DND-41 (cell line): ENCODE measurements at regions not wholly inside any gene's neighbourhood (a gene's known extent, or its start where the extent isn't known, plus 50 kb on each side); places are given as distances from the start of the nearest gene placed in this dataset.
"Not testable (repeated sequence)": the region's sequence is repeated elsewhere in the genome, so short reads cannot be mapped to it uniquely, and the experiment has no call there.

Experiments used
- ATAC-seq: fragments of 200-7000 bp; cut with Tn5 transposase; 3 replicates; pipeline ENCODE4 v1.9.1; 2021; ENCODE audit warnings: low read depth; ENCODE audit not compliant: insufficient read depth
- DNase-seq: peaks from one replicate; pipeline ENCODE4 v3.0.0-alpha.2; 2020
- H2AFZ ChIP-seq: 2 replicates; pipeline ENCODE4 v1.6.0; 2012; ENCODE audit warnings: low read depth, low read length
- H3K27ac ChIP-seq: 2 replicates; pipeline ENCODE4 v1.5.1; 2012; ENCODE audit warnings: low read length, inconsistent platforms
- H3K27me3 ChIP-seq: fragments of 200-600 bp; sonication (generic); 2 replicates; pipeline ENCODE4 v1.6.0; 2012; ENCODE audit warnings: low read length, mild to moderate bottlenecking, inconsistent platforms; ENCODE audit not compliant: insufficient read depth, poor library complexity
- H3K36me3 ChIP-seq: 2 replicates; pipeline ENCODE4 v1.5.1; 2012; ENCODE audit warnings: low read length, inconsistent platforms; ENCODE audit not compliant: insufficient read depth
- H3K4me1 ChIP-seq: 2 replicates; pipeline ENCODE4 v1.5.1; 2012; ENCODE audit warnings: mild to moderate bottlenecking, low read length; ENCODE audit not compliant: insufficient read depth
- H3K4me2 ChIP-seq: 2 replicates; pipeline ENCODE4 v1.6.0; 2012; ENCODE audit warnings: mild to moderate bottlenecking, moderate library complexity, low read length, inconsistent platforms; ENCODE audit not compliant: insufficient read depth
- H3K4me3 ChIP-seq, 2 experiments: fragments of 200-600 bp in 1 of 2; shearing (Covaris generic) in 1 of 2; 2 replicates each; pipeline ENCODE4 v1.5.1; 2012 to 2016; ENCODE audit warnings: inconsistent platforms in 2 of 2, low read length in 2 of 2, mild to moderate bottlenecking in 2 of 2, low read depth in 1 of 2, moderate library complexity in 1 of 2
- H3K79me2 ChIP-seq: 2 replicates; pipeline ENCODE4 v1.6.0; 2012; ENCODE audit warnings: low read length, inconsistent platforms; ENCODE audit not compliant: insufficient read depth
- H3K9ac ChIP-seq: 2 replicates; pipeline ENCODE4 v1.6.0; 2012; ENCODE audit warnings: low read depth, mild to moderate bottlenecking, inconsistent platforms, low read length, moderate library complexity
- H3K9me3 ChIP-seq: 2 replicates; pipeline ENCODE4 v1.5.1; 2012; ENCODE audit warnings: low read length, moderate library complexity, mild to moderate bottlenecking, inconsistent platforms; ENCODE audit not compliant: insufficient read depth, severe bottlenecking
- H4K20me1 ChIP-seq: 2 replicates; pipeline ENCODE4 v1.6.0; 2012; ENCODE audit warnings: low read length; ENCODE audit not compliant: insufficient read depth
- EZH2 ChIP-seq: IDR thresholded peaks from 3 replicates; pipeline ENCODE4 v1.6.1; 2012; ENCODE audit warnings: borderline replicate concordance, low read depth, mild to moderate bottlenecking, moderate library complexity, low read length, inconsistent platforms; ENCODE audit not compliant: severe bottlenecking
- TF ChIP-seq, protein P1 (sequence below): IDR thresholded peaks from 2 replicates; pipeline ENCODE4 v1.5.1; 2012; ENCODE audit warnings: borderline replicate concordance, low read length, moderate library complexity, mild to moderate bottlenecking; ENCODE audit not compliant: poor library complexity, severe bottlenecking; ENCODE audit errors: extremely low read depth

- ATAC-seq, result no peak
- no peak for DNase-seq
- H3K27ac ChIP-seq, result no peak overlapping the region
- peaks cover 5% of the 10 kb centered on the region for H3K9me3 ChIP-seq
- TF ChIP-seq, protein P1, sequence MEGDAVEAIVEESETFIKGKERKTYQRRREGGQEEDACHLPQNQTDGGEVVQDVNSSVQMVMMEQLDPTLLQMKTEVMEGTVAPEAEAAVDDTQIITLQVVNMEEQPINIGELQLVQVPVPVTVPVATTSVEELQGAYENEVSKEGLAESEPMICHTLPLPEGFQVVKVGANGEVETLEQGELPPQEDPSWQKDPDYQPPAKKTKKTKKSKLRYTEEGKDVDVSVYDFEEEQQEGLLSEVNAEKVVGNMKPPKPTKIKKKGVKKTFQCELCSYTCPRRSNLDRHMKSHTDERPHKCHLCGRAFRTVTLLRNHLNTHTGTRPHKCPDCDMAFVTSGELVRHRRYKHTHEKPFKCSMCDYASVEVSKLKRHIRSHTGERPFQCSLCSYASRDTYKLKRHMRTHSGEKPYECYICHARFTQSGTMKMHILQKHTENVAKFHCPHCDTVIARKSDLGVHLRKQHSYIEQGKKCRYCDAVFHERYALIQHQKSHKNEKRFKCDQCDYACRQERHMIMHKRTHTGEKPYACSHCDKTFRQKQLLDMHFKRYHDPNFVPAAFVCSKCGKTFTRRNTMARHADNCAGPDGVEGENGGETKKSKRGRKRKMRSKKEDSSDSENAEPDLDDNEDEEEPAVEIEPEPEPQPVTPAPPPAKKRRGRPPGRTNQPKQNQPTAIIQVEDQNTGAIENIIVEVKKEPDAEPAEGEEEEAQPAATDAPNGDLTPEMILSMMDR, result no peak
- no peak for TF ChIP-seq EZH2
- H3K4me1 ChIP-seq, result no peaks in the 10 kb centered on the region
- no peaks in the 10 kb centered on the region for H4K20me1 ChIP-seq
- no peak overlapping the region for H2AFZ ChIP-seq
- peaks cover 3% of the 10 kb centered on the region for H3K27me3 ChIP-seq
- H3K4me3 ChIP-seq, result no peak overlapping the region
- H3K79me2 ChIP-seq, result no peaks in the 10 kb centered on the region
- no peak overlapping the region for H3K9ac ChIP-seq
- H3K36me3 ChIP-seq, result no peaks in the 10 kb centered on the region
- no peak overlapping the region for H3K4me2 ChIP-seq
These were observed 110.6 kb upstream of the PRMT8 start for GRCh38 chr12:3380200-3381043.

DNA sequence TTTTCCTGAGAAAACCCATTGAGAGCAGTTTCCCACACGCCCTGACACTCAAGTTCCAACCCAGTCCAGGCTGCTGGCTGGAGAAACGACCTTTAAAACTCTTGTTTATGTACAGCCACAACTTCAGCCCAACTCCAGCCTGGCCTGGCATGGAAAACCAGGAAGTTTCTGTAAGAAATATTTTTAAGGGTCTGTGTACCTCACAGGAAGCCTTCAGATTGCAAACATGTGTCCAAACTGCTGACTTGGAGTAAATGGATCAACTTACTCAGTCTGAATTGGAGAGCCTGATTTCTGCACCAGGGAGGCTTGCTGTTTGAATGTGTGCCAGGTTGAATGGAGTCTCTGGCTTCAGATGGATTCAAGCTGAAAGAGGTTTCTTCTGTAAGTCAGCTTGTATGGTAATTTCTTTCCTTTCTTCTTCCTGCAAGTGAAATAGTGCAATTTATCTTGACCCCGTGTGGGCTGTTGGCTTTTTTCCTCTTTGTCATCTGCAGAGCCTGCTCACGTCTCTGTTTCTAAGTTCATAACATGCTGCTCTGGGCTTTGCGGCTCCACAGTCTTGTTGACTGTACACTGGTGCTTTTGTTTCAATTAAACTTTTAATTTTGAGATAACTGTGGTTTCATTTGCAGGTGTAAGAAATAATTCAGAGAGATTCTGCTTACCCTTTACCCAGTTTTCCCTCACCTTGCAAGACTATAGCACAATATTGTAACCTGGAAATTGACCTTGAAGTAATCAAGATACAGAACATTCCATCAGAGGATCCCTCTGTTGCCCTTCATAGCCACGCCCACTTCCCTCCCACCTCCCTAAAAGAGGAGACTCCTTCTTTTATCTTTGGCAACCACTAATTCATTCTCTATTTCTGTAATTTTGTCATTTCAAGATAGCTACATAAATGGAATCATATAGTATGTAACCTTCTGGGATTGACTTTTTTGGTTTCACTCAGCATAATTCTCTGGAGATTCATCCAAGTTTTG is 109.7 kb upstream of the PRMT8 start:
- Histone ChIP-seq H4K20me1 (no peaks in the 10 kb centered on the region), H3K36me3 (no peaks in the 10 kb centered on the region), H3K4me3 (no peak overlapping the region), H3K9ac (no peak overlapping the region), H3K4me2 (no peak overlapping the region), H3K79me2 (no peaks in the 10 kb centered on the region), H3K27ac (no peak overlapping the region), H3K4me1 (no peaks in the 10 kb centered on the region), H3K9me3 (peaks cover 5% of the 10 kb centered on the region), H3K27me3 (peaks cover 3% of the 10 kb centered on the region), H2AFZ (no peak overlapping the region)
- no peak for TF ChIP-seq EZH2
- TF ChIP-seq, protein P1, result no peak
- ATAC-seq (no peak), DNase-seq (no peak)

DNA sequence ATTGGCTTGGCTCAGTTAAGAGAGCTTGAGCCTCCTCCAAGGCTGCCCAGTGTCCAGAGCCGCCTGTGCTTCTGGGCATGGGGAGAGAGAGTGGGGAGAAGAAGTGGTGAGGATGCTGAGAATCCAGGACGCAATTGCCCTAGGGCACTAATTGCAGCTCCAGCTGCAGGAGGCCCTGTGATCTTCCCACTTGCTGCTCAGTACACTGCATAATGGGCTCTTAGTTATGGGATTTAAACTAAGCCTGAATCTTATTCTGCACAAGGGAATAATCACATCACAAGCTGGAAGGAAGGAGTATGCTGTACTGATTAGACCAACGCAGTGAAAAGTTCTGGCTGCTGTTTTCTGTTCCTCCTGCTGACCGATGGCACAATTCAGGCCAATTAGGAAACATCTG is 101.0 kb upstream of the PRMT8 start:
- H3K79me2 ChIP-seq, result no peaks in the 10 kb centered on the region

DNA sequence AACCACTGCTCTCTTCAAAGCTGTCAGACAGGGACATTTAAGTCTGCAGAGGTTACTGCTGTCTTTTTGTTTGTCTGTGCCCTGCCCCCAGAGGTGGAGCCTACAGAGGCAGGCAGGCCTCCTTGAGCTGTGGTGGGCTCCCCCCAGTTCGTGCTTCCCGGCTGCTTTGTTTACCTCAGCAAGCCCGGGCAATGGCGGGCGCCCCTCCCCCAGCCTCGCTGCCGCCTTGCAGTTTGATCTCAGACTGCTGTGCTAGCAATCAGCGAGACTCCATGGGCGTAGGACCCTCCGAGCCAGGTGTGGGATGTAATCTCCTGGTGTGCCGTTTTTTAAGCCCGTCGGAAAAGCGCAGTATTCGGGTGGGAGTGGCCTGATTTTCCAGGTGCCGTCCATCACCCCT is 93.4 kb upstream of the PRMT8 start:
- H3K4me1 ChIP-seq, DNase-seq, H3K9ac ChIP-seq, ATAC-seq, H3K4me3 ChIP-seq, H3K79me2 ChIP-seq, H4K20me1 ChIP-seq, H3K27ac ChIP-seq, H3K4me2 ChIP-seq, H3K36me3 ChIP-seq, H3K27me3 ChIP-seq, H2AFZ ChIP-seq, H3K9me3 ChIP-seq: not testable (repeated sequence)

More for the DNA sequence above, 101.0 kb upstream of the PRMT8 start:
- Histone ChIP-seq H4K20me1 (no peaks in the 10 kb centered on the region), H3K4me3 (no peak overlapping the region), H2AFZ (no peak overlapping the region), H3K36me3 (no peaks in the 10 kb centered on the region), H3K27ac (no peak overlapping the region), H3K4me1 (no peaks in the 10 kb centered on the region), H3K9ac (no peak overlapping the region), H3K27me3 (no peaks in the 10 kb centered on the region), H3K9me3 (no peaks in the 10 kb centered on the region), H3K4me2 (no peak overlapping the region)
- ATAC-seq, result no peak
- DNase-seq, result no peak
- no peak for TF ChIP-seq EZH2
- TF ChIP-seq, protein P1, result no peak
